HG02678 (cell line): ENCODE measurements at regions not wholly inside any gene's neighbourhood (a gene's known extent, or its start where the extent isn't known, plus 50 kb on each side); places are given as distances from the start of the nearest gene placed in this dataset.

Source experiments
- ATAC-seq: cut with Tn5 transposase; IDR thresholded peaks from one replicate; pipeline ENCODE4 v1.9.1; 2021; ENCODE audit warnings: mild to moderate bottlenecking, moderate library complexity; ENCODE audit not compliant: unreplicated experiment

DNA sequence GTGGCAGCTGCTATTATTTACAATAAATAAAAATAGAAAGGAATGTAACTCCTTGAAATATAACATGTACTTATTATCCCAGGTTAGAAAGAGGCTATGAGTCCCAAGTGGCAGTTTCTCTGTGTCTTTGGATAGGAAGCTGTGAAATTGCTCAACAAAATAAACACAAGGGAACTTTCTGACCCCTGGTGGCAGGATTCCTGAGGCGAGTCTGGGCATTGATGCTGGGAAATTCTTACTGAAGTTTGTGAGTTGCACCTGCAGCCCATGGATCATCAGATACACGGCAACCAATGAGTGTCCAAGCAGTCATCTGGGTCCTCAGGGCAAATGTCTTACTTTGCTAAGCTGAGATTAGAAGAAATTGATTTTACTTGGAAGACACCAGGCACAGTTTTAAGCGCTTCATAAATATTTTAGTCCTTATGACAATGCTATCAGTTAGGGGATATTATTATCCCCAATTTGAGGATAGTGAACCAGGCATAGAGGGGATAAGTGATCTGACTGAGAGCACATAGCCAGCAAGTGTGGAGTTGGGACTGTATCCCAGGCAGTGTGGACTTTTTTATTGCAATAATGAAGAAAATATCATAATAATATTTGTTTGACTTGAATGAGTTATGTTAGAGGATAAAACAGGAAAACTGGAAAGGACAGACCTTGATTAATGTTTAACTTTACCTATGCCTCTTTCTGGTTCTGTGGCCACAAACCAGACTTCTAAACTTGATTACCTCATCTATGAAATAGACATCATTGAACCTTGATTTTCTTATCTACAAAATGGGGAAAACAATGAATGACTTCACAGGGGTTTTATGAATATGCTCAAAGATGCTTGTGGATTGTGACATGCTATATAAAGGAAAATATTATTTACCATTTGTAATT, 265.5 kb upstream of the ADAMTSL1 start:
- ATAC-seq = no peak

DNA sequence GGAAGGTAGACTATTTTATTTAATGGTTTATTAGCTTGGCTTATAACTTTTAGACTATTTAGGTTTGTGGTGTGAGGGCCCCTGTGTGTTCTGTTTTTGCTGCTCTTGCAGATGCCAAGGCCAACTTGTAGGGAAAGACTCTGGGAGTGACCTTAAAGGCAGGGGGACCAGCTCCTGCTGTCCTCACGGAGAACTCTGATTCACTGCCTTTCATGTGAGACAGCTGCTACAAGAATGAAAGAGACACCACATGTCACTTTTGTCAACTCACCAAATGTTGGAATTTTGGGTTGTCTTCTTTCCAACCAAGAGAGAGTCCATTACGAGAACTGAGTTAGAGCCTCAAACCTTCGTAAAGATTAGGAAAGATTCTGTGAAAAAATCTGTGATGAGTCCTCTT, 258.3 kb upstream of the ADAMTSL1 start:
- ATAC-seq = no peak

DNA sequence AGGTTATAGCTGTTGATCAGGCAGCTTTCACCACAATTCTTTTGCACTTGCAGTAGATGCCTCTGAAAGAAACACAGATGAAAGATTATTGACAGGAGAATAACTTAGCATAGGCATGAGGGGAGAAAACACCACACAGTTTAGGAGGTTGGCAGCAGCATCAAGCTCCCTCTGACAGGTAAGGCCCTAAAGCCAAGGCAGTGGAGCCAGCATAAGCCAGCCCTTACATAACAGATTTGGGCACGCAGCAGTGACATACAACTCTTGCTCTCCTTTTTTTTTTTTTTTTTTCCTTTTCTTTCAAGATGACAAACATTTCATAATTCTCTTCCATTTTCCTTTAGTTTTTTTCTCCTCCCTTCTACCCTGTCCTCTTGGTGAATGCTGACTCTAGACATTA, 257.6 kb upstream of the ADAMTSL1 start:
- no peak for ATAC-seq

DNA sequence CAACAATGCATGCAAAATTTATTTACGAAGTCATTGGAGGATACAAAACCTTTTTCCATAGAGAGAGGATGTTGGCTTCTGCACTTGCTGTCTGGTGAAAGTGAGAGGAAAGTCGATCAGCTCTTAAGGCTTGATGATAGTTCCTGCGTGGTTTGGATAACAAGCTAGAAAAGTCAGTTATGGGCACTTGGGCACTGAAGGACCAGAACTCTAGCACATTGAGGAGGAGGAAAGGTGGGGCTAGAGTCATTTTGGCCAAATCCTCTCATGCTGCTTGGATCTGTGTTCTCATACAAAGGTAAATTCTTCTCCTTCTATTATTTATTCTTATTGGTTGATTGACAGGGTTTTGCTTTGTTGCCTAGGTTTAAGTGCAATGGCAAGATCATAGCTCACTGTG, 245.9 kb upstream of the ADAMTSL1 start:
- no peak for ATAC-seq

DNA sequence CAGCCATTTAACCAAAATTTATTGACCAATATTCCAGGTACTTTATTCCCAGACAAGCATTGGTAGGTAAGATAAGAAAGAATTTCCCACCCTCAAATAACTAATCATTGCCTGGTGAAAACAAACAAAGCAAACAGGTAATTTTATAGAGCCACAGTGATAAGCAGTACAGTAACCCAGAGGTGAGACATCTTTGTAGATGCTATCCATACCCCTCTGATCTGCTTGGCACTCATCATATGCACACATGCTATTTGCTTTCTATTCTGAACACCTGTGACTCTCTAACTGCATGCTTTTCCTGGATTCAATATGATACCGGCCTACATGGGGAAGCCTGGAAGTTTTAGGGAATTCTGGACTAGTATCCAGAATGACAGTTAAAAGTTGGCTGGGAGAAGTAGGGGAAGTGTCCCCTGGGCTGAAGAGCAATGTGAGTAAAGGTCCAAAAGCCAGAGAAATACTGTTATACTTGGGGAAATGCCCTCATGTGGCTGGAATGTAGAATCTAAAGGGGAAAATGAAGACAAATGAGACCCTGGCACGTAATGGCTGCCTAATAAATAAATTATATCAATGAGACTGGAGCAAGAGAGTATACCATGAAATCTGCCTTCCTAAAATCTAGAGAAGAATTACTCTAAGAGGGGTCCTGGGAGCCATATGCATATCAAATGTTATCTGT, 243.8 kb upstream of the ADAMTSL1 start:
- no peak for ATAC-seq

DNA sequence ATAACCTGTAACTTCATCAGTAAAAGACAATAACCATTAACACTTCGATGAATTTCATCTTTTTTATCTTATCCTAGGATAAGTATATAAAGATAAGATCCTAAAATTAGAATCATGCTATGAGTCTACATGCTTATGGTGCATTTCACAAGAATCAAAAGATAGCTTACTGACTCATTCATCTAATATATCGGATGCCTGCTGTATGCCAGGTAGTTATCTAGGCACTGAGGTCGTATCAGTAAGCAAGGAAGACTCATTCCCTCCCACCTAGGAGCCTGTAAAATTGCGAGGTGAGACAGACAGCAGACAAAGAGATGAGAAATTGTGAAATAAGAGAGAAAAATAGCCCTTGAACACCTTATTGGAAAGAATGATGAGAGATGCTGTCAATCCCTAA, 240.6 kb upstream of the ADAMTSL1 start:
- no peak for ATAC-seq

DNA sequence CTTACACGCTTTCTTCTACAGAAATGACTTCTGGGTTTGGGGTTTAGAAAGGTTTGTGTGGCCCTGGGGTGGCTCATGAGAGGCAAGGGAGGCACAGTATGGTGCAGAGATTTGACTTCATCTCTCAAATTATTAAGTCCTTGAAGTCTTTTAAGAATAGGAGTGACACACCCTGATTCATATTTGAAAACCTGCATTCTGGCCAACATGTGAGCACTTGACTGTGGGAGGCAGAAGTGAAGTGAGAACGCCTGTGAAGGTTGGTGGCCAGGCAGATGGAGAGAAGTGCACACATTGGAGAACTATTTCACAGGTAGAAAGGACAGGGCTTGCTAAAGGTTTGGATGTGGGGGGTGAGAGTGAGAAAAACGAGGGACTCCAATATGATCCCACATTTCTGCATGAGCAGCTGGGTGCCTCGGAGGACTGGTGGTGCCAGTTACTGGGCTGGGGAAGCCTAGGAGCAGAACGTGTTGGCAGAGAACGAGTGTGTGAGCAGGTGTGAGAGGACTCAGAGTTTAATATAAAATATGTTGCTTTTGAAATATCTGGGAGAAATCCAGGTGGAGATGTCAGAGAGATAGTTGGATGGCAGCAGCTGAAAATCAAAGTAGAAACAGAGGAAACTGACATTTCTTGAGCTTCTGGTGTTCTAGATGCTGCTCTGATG, 240.0 kb upstream of the ADAMTSL1 start:
- no peak for ATAC-seq

DNA sequence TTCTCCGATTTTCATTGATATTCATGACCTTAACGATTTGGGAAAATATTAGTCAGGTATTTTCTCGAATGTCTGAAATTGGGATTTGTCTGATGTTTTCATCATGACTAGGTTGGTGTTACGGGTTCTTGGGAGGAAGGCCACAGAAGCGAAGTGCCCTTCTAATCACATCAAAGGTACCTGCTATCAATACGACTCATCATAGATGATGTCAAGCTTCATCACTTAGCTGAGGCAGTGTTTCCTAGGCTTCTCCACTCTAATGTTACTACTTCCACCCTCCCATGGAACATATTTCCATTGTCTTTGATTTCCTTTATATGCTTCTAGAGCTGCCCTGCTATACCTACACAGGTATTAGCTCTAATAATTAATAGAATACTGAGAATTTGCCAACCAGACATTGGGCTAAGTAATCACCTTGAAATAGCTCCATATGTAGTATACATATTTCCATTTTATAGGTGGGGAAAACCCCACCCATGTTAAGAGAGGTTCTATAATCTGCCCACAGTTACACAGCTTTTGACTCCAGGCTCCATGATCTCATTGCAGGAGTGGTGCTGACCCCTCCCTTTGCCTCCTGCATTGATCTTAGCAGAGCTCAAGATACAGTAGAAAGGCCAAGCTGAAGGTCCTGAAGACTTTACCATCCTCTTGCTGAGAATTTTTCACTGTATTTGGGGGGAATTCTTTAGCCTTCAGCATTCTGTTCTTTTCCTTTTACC, 238.6 kb upstream of the ADAMTSL1 start:
- no peak for ATAC-seq

DNA sequence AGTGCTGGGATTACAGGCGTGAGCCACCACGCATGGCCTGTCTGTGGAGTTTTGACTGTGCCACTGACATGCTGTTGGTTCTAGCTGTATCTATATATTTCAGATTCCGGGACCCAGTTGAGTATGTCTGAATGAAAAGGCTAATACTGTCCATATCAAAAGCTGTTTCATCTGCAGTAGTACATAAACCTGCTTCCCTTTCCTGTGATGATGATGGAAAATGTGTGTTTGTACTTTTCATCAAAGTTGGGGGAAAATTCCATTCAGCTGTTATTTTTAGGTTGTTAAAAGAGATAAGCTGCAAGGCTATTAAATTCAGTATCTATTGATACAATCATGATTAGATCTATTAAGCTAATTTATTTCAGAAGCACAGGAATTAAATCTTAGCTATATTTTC, 237.6 kb upstream of the ADAMTSL1 start:
- ATAC-seq = no peak

DNA sequence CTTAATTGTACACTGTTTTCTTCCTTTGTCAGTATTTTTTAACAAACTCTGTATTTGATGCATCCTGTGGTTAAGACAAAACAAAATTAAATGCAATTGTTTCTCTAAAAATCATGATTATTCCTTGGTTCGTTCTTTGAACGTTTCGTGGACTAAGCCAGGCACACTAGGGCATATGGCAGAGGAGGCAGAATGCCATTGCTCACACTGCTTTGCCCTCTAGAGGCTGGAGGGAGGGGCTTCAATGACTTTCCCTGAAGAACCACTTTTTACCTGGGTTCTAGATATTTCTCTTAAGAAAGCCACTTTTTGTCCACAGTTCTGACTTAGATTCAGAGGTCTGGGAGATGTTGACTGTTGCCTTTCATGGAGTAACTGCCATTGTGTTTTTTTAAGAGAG, 236.2 kb upstream of the ADAMTSL1 start:
- ATAC-seq = no peak

DNA sequence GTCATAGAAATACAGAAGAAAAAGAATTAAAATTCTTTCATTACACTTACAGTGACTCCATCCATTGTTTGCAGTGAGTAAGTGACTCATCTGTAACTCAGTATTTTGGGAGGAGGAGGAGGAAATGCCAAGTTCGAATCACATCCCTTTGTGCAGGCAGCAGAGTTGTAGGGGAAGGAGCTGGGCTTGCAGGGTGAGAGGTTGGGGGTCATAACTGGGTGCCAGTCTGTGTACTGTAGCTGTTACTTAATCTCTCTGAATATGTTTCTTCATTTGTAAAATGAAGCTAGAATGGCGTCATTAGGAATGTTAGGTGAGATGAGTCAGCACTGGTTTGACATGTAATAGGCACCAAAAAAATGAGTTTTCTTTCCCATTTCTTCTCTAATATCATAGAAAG, 235.7 kb upstream of the ADAMTSL1 start:
- no peak for ATAC-seq

DNA sequence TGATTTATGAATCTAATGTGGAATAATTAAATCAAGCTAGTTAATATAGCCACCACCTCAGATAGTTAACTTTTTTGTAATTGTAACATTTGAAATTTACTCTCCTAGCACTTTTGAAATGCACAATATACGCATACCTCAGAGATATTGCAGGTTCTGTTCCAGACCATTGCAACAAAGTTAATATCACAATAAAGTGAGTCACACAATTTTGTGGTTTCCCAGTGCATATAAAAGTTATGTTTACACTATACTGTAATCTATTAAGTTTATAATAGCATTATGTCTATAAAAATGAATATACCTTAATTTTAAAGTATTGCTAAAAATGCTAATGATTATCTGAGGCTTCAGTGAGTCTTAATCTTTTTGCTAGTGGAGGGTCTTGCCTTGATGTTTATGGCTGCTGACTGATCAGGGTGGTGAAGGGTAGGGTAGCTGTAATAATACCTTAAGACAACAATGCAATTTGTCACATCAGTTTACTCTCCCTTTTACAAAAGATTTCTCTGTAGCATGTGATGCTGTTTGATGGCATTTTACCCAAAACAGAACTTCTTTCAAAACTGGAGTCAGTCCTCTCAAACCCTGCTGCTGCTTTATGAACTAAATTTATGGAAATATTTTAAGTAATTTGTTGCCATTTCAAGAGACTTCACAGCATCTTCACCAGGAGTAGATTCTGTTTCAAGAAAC, 235.1 kb upstream of the ADAMTSL1 start:
- no peak for ATAC-seq

DNA sequence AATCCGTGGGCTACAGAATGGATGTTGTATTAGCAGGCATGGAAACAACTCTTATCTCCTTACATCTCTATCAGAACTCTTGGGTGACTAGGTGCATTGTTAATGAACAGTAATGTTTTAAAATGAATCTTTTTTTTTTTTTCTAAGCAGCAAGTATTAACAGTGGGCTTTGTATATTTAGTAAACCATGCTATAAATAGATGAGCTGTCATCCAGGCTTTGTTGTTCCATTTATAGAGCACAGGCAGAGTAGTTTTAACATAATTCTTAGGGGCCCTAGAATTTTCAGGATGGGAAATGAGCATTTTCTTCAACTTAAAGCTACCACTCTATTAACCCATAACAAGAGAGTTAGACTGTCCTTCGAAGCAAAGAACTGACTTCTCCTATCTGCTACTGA, 233.7 kb upstream of the ADAMTSL1 start:
- ATAC-seq = no peak

DNA sequence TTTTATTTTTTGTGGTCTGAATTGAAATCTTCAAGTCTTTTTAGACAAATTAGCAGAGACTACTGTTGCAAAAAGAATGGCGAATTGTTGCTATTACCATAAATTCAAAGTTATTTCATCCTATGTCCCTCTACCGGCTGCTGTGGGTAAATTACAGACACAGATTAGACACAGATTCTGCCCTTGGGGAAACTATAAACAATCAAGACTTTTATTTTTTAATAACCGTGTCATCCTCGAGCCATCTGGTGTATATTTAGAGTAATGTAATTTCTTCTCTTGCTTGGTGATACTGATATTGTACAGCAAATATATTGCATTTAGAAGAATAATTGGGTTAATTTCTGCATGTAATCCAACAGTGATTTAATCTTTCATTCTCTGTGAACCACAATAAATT, 228.0 kb upstream of the ADAMTSL1 start:
- ATAC-seq = no peak

DNA sequence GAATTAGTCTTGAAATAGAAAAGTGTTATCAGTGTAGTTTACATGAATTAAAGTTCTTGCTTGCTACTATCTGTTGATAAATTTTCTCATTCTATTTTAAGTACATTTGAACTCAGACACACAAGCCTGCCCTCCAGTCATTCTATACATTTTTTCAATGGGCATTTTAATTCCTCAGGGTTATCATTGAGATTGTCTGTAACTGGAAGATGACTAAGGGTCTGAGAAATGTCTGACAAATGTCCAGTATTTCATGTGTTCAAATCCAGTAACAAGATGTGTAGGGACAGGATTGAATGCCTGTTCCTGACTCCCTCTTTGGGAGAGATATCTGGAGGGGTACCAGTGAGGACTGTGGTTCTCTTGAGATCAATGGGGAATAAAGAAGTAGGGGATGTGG, 223.9 kb upstream of the ADAMTSL1 start:
- no peak for ATAC-seq

DNA sequence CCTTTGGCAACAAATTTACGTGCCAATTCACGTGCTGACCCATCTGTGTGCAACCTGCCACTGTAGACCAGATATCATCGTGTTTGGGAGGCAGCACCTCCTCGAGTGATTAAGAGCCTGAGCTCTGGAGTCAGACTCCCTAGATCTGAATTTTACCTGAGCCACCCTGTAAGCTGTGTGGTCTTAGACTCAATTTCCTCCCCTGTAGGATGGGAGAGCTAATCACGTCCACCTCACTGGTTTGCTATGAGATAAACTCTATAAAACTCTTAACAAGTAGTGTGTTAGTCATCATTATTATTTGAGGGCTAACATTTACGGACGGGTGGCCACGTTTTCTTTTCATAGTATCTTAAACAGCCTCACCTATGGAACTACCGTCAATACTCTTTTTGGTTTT, 220.0 kb upstream of the ADAMTSL1 start:
- no peak for ATAC-seq

DNA sequence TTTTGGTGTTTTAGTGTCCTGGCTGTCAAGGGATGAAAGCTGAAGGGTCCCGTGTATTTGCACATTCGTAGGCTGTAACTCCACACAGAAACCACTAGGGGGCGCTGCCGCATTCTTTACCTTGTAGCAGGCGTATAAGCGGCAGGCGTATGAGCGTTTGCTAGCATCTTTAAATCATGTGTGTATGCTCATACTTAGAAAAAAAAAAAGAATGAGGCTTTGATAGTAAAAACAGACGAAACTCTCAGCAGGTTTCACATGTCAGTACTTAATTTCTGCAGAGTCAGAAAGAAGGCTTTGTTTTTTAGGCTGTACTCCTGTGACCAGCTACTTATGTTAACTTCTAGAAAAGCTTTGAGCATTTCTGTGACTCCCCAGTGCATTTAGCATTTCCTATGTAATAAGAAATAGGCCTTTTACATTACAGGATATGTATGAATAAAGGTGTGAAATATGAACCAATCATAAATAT, 218.8 kb upstream of the ADAMTSL1 start:
- ATAC-seq = peak; percentile 94

DNA sequence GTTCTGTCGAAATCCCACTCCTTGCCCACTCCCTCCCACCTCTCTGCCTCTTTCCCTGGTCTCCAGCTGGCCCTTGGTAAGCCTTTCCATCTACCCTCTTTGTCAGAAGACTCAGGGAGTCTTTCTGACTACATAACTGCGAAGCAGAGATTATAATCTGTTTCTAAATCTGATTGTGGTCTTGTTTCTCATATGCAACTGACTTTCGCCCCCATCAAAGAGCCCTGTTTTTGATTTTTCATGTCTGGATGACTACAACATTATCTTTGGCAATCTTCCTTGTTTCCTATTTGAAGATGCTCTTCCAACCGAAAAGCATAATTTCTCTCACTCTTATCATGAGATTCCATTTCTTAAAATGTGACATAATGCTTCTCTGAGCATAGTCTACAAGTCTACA, 218.2 kb upstream of the ADAMTSL1 start:
- no peak for ATAC-seq

DNA sequence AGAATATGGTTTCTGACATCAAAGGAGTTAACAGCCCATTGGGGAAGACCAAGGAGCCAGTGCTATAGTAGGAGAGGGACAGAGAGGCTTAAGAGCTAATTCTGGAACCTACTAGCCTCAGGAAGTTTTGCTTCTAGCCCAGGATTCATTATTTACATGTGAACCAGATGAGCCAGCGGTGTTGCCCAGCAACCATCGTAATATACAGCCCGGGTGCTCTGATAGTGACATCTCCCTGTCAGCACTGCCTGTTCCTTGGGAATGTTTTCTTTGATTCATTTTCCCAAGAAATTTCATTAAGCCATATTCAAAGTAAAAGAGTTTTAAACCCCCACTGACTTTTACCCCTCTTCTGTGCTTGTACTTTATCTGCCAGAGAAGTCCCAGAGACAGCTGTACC, 217.4 kb upstream of the ADAMTSL1 start:
- no peak for ATAC-seq

DNA sequence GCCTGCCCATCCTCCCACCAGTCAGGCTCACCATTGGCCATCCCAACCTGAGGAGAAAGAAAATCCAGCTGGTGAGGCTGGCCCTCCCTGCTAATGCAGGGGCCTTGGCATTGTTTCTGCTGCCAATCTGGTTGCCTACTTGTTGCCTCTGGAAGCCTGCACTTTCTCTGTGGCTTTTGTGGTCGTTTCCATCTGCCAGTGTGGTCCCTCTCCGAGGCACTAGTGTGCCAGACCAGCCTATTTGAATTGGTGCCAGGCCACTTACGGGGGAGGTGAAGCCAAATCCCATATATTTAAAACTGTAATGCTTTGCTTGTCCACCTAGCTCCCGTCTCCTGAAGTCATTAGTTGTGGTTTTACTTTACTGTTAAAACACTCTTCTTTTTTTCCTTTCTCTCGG, 213.4 kb upstream of the ADAMTSL1 start:
- ATAC-seq = no peak

DNA sequence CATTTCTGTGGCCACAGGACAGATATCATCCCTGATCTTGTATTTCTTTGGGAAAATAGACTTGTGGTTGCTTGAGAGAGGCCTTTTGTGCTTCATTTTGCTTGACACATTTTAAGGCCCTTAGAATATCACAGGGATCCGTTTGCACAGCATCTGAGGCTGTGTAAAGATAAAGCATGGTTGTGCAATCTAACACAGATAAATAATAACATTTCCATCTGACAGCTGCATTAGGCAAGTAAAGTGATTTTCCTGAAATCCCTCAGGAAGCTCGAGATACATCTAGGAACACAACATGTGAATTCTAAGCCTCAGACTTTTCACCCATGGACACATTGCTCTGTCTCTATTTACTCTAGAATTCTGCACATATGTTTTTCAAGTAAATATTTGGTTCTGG, 212.8 kb upstream of the ADAMTSL1 start:
- no peak for ATAC-seq
